SJCRH30 (cell line): ENCODE measurements at regions not wholly inside any gene's neighbourhood (a gene's known extent, or its start where the extent isn't known, plus 50 kb on each side); places are given as distances from the start of the nearest gene placed in this dataset.

Experiments used
- DNase-seq, 2 experiments: peaks; one replicate each; pipeline ENCODE4 v3.0.0-alpha.2; 2015 to 2020
- H3K27ac ChIP-seq: fragments of 250-450 bp; sonication (Bioruptor Pico); 2 replicates; pipeline ENCODE4 v1.5.1; 2020; ENCODE audit warnings: mild to moderate bottlenecking, moderate library complexity
- H3K27me3 ChIP-seq: fragments of 250-450 bp; sonication (Bioruptor Pico); 2 replicates; pipeline ENCODE4 v1.5.1; 2020; ENCODE audit warnings: mild to moderate bottlenecking, moderate library complexity
- H3K36me3 ChIP-seq: fragments of 250-450 bp; sonication (Bioruptor Pico); 2 replicates; pipeline ENCODE4 v1.5.1; 2020; ENCODE audit warnings: mild to moderate bottlenecking, moderate library complexity
- H3K4me1 ChIP-seq: fragments of 250-450 bp; sonication (Bioruptor Pico); 2 replicates; pipeline ENCODE4 v1.5.1; 2020; ENCODE audit warnings: mild to moderate bottlenecking, moderate library complexity
- H3K4me3 ChIP-seq: fragments of 250-450 bp; sonication (Bioruptor Pico); 2 replicates; pipeline ENCODE4 v1.5.1; 2020; ENCODE audit warnings: mild to moderate bottlenecking, moderate library complexity
- H3K9me3 ChIP-seq: fragments of 250-450 bp; sonication (Bioruptor Pico); replicated peaks from 2 replicates; pipeline ENCODE4 v1.5.1; 2020; ENCODE audit warnings: mild to moderate bottlenecking, moderate library complexity

GRCh38 chr3:197376020-197376419 lies 77.6 kb upstream of the DLG1 start:
- H3K9me3 ChIP-seq: no peaks in the 10 kb centered on the region
- no peak overlapping the region for H3K4me3 ChIP-seq
- no peak for DNase-seq
- peaks cover 18% of the 10 kb centered on the region for H3K4me1 ChIP-seq
- H3K27me3 ChIP-seq: no peaks in the 10 kb centered on the region
- H3K36me3 ChIP-seq: no peaks in the 10 kb centered on the region
- no peak overlapping the region for H3K27ac ChIP-seq

GRCh38 chr3:197375001-197375441 lies 76.6 kb upstream of the DLG1 start:
- DNase-seq: no peak
- no peak overlapping the region for H3K4me3 ChIP-seq
- no peaks in the 10 kb centered on the region for H3K27me3 ChIP-seq
- peaks cover 28% of the 10 kb centered on the region for H3K4me1 ChIP-seq
- no peak overlapping the region for H3K27ac ChIP-seq
- no peaks in the 10 kb centered on the region for H3K36me3 ChIP-seq
- H3K9me3 ChIP-seq: no peaks in the 10 kb centered on the region

GRCh38 chr3:197373096-197373495 lies 74.7 kb upstream of the DLG1 start:
- H3K4me1 ChIP-seq: peaks cover 42% of the 10 kb centered on the region
- H3K36me3 ChIP-seq: no peaks in the 10 kb centered on the region
- no peaks in the 10 kb centered on the region for H3K27me3 ChIP-seq
- H3K27ac ChIP-seq: no peak overlapping the region
- H3K9me3 ChIP-seq: no peaks in the 10 kb centered on the region
- H3K4me3 ChIP-seq: no peak overlapping the region
- no peak for DNase-seq

DNA sequence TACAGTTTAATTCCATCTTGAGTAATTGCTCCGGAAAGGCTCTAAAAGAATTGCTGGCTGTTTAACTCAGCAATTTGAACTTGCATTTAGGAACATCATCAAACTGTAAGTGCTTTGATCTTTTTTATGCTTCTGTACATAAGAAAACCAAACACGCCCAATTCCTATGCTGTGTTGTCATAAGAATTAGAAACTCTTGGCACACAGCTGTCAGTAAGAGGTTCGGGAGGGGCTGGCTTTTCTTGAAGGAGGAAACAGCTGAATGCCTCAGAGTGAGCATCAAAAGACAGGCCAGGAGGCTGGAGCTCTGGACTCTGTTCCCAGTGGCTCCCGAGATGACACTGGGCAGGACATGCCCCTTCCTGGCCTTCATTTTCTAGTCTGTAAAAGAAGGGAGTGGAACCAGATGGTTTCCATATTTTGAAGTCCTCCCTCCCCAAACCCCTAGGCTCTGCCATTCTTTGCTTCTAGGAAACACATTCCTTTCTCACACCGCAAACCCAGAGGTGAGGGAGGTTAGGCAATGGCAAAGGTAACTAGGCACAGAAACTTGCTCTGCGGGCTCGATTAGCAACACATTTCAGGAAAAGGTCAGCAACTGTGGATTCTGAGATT lies 73.7 kb upstream of the DLG1 start:
- DNase-seq: peak; percentile 67 to 73
- peaks cover 48% of the 10 kb centered on the region for H3K4me1 ChIP-seq
- H3K27me3 ChIP-seq: no peaks in the 10 kb centered on the region
- no peaks in the 10 kb centered on the region for H3K9me3 ChIP-seq
- H3K27ac ChIP-seq: peak overlapping the region; percentile 15; the same call in 1 of the 2 replicates
- H3K36me3 ChIP-seq: no peaks in the 10 kb centered on the region
- no peak overlapping the region for H3K4me3 ChIP-seq

DNA sequence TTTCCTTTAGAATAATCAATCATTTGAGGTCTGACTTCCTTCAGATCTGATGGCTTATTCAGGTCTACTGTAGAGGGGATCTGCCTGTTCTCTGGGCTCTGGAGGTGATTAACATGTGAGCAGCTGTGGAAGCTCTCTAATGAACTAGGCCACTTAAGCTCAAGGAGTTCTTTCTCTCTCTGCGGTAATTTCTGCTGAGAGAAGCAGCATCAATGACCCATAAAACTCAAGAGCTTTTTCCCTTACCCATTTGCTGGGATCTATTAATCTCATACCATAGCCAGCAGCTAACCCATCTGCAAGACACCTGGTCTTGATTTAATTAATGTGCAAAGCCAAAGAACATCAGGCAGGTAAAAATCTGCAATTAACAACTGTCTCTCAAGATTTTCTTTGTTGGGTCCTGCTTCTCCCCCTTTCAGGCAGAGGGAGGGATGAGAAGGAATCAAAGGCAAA lies 73.2 kb upstream of the DLG1 start:
- peak overlapping the region; percentile 15; the same call in 1 of the 2 replicates for H3K27ac ChIP-seq
- DNase-seq: peak; percentile 39 to 74
- peaks cover 53% of the 10 kb centered on the region for H3K4me1 ChIP-seq
- H3K27me3 ChIP-seq: no peaks in the 10 kb centered on the region
- H3K4me3 ChIP-seq: no peak overlapping the region
- no peaks in the 10 kb centered on the region for H3K9me3 ChIP-seq
- H3K36me3 ChIP-seq: no peaks in the 10 kb centered on the region

GRCh38 chr3:197369545-197369944 lies 71.1 kb upstream of the DLG1 start:
- Histone ChIP-seq H3K4me1 (peaks cover 59% of the 10 kb centered on the region), H3K27ac (no peak overlapping the region), H3K4me3 (no peak overlapping the region), H3K9me3 (no peaks in the 10 kb centered on the region), H3K36me3 (no peaks in the 10 kb centered on the region), H3K27me3 (no peaks in the 10 kb centered on the region)
- DNase-seq: no peak

DNA sequence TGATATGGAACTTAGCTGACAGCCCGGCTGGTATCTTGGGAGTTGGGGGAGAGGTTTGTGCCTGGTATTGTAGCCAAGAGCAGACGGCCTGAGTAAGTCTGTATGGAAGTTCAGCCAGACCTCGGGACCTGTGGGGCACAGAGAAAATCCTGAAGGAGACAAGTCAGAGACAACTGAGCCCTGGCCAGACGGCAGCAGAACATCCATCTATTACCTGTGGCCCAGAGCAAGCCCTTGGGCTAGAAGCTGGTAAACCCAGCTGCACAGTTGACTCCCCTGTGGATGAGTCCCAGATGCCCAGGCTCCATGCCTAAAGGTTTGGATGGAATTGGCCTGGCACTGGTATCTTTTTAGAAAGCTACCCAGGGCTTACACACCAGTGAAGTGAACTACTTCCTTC lies 70.4 kb upstream of the DLG1 start:
- no peak overlapping the region for H3K27ac ChIP-seq
- H3K27me3 ChIP-seq: no peaks in the 10 kb centered on the region
- peaks cover 59% of the 10 kb centered on the region for H3K4me1 ChIP-seq
- H3K9me3 ChIP-seq: no peaks in the 10 kb centered on the region
- H3K36me3 ChIP-seq: no peaks in the 10 kb centered on the region
- no peak for DNase-seq
- no peak overlapping the region for H3K4me3 ChIP-seq

DNA sequence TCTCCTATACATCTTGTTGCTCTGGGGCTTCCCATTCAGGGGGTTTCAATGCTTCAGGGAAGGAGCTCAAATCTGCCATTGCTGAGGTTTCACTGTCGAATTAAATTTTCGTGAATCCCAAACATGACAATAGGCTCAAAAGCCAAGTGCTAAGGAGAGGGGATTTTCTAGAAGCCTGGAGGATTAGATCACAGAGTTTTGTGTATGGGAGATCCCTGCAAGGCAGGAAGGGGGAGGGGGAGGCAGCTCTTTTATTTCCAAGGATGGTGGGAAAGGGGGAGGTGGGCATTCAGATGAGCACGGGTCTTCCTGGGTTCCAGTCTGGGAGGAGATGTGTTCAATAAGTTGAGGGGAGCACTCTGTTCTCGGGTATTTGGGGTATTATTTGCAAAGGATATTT lies 69.9 kb upstream of the DLG1 start:
- peaks cover 59% of the 10 kb centered on the region for H3K4me1 ChIP-seq

DNA sequence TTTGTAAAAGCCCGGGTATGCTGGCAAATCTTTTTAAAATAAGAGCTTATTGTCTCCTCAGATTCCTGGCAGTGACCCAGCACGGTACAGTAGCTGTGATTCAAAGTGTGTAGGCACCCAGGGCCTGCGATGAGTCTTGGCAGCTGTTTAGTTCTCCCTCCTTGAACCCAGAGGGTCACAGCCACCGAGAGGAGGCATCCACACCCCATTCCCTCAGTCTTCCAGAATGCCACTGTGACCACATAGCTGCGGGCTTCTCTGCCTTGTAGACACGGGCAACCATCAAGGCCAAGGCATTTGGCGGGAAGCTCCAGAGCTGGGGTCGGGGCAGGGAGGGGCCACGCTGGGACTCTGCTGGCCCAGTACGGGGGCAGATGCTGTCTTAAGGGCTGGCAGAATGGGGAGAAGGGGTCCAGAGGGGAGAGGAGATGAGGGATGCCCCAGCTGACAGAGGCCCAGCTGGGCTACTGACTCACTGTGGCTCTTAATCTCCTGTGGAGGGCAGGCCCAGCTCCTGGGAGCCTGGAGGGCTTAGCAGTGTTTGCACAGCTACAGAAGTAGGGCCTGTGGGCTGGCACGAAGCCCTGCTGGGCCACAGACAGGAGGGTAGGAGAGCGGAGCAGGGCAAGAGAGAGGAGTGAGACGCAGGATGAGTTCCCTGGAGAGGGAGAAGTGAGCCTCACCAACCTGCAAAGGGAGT lies 68.8 kb upstream of the DLG1 start:
- peaks cover 56% of the 10 kb centered on the region for H3K4me1 ChIP-seq
- H3K9me3 ChIP-seq: no peaks in the 10 kb centered on the region
- H3K27me3 ChIP-seq: no peaks in the 10 kb centered on the region
- no peaks in the 10 kb centered on the region for H3K36me3 ChIP-seq
- DNase-seq: peak; percentile 97 to 98
- no peak overlapping the region for H3K4me3 ChIP-seq
- peak overlapping the region; percentile 61 for H3K27ac ChIP-seq

More for the DNA sequence above, 69.9 kb upstream of the DLG1 start:
- Histone ChIP-seq H3K27ac (no peak overlapping the region), H3K27me3 (no peaks in the 10 kb centered on the region), H3K9me3 (no peaks in the 10 kb centered on the region), H3K36me3 (no peaks in the 10 kb centered on the region), H3K4me3 (no peak overlapping the region)
- no peak for DNase-seq

DNA sequence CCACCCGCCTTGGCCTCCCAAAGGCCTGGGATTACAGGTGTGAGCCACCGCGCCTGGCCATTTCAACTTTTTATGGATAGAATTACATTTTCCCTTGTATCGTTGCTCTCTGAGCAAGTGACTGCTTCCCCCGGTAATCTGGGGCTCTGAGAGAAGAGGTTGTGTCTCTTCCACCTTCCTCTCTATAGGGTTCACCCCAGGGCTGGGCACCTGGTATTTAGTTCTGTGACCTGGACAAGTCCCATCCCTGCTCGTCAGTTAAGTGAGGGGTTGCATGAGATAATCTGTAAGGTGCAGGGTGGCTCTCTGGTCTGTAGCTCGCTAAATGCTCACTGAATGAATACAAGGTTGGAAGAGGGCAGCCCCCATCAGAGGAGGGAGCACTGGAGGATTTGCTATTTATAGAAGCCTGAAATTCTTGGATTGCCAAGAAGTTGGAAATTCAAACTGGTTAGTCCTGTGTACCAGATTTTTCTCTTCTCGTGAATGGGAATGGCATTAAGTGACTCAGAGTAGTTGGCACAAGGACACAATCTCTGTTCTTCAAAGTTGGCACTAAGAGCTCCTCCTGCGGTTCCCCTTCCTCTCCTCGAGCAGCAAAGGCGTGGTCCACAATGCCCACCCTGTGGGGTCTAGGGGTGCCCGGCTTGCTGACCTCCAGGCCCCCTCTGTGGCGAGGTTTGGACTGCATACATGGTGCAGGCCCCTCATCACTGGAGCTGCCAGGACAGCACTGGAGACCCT lies 68.1 kb upstream of the DLG1 start:
- Histone ChIP-seq H3K27ac (peak overlapping the region; percentile 61), H3K4me1 (peaks cover 53% of the 10 kb centered on the region), H3K9me3 (no peaks in the 10 kb centered on the region), H3K36me3 (no peaks in the 10 kb centered on the region), H3K27me3 (no peaks in the 10 kb centered on the region), H3K4me3 (no peak overlapping the region)
- DNase-seq: no peak

DNA sequence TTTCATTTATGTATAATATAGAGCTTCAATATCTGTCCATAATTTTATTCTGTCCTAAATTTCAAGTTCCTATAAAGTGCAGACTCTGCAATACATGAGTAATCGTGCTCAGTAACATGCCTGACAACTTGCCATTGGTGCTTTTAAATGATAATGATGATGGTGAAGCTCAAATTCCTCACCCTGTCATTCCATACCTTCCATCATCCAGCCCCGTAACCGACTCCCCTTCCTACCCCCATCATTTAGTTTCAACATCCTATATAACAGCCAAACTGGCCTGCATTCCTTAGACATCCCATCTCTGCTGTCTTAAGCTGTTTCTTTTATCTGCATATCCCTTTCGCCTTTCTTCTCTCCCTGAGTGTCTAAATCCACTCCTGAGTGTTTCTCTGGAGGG lies 67.2 kb upstream of the DLG1 start:
- no peak for DNase-seq
- Histone ChIP-seq H3K27ac (no peak overlapping the region), H3K9me3 (peaks cover 3% of the 10 kb centered on the region)

DNA sequence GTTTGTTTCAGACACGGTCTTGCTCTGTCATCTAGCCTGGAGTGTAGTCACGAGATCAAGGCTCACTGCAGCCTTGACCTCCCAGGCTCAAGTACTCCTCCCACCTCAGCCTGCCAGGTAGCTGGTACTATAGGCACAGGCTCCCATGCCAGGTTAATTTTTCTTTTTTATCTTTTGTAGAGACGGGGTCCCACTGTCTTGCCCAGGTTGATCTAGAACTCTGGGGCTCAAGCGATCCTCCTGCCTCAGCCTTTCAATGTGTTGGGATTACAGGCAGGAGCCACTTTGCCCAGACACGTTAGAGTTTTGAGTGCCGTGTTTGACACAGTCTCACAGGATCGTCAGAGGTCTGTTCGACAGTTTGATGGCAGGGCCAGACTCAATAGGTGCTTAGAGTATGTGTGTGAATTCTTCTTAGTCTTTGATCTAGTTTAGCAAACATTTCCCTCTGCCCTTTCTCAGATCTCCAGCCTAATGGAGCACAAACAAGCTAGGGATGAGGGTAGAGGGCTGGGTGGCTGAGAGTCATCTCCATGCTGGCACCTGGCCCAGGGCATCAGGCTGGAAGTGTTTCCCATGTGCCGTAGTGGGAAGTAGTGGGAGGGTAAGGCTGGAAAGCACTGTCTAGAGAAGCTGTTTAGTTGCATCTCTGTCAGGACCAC lies 66.1 kb upstream of the DLG1 start:
- peaks cover 35% of the 10 kb centered on the region for H3K4me1 ChIP-seq
- H3K4me3 ChIP-seq: no peak overlapping the region
- DNase-seq: no peak
- H3K27ac ChIP-seq: no peak overlapping the region
- peaks cover 5% of the 10 kb centered on the region for H3K9me3 ChIP-seq
- H3K36me3 ChIP-seq: no peaks in the 10 kb centered on the region
- H3K27me3 ChIP-seq: no peaks in the 10 kb centered on the region

More for the DNA sequence above, 67.2 kb upstream of the DLG1 start:
- Histone ChIP-seq H3K4me1 (peaks cover 44% of the 10 kb centered on the region), H3K4me3 (no peak overlapping the region), H3K36me3 (no peaks in the 10 kb centered on the region), H3K27me3 (no peaks in the 10 kb centered on the region)

DNA sequence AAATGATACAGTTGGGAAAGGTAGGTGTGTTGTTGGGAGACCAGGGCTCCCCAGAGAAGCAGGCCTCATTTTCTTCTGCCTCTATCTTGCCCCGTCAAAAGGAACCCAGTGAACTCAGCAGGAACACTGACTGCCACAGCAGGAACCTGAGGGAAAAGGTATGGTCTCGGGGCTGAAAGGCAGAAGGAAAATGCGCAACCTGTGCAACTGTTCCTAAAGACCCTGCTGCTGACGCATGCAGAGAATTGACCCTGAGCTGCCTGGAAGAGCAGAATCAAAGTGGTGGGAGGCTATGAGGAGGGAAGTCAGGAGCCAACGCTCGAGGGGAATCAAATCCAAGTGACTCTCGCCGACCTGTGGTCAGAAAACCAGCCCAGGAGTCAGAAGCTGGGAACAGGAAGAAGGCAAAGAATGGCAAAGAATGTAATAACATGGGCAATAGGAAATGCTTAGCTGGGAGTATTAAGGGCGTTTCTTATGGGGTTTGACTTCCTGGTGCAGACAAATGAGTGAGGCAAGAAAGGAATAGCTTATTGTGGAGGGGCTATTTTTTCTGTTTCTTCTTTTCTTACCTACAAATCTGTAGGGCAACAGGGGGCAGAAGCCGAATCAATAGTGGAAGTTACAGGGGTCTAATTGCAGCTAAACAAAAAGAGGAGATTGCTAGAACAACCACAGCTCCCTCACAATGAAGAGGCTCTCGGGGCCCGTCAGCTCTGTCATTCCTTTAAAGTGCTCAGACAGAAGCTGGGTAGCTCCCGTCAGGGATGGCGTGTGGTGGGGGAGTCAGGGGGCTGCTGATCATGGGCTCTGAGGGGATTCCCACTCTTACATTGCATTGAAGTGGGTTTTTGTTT lies 65.4 kb upstream of the DLG1 start:
- Histone ChIP-seq H3K9me3 (peaks cover 5% of the 10 kb centered on the region), H3K27me3 (no peaks in the 10 kb centered on the region)
- DNase-seq: no peak

DNA sequence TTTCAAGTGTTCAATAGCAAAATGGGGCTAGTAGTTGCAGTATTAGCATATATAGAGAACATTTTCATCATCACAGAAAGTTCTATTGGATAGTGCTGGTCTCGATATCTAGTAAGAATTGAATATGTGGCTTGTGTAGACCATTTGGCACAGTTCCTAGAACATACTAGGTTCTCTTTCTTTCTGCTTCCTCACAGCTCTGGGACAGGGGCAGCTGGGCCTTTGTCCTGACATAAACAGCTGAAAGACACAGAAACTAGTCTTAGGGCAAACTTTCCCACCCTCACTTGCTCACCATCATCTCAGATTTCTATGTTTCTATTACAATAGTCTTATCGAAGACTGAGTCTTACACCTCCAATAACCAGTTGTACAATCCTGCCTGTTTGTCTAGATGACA lies 63.7 kb upstream of the DLG1 start:
- no peak overlapping the region for H3K27ac ChIP-seq
- peak; percentile 51 to 82 for DNase-seq

More for the DNA sequence above, 65.4 kb upstream of the DLG1 start:
- Histone ChIP-seq H3K4me3 (no peak overlapping the region), H3K4me1 (peaks cover 31% of the 10 kb centered on the region), H3K27ac (no peak overlapping the region), H3K36me3 (no peaks in the 10 kb centered on the region)

More for the DNA sequence above, 63.7 kb upstream of the DLG1 start:
- Histone ChIP-seq H3K4me1 (peaks cover 18% of the 10 kb centered on the region), H3K9me3 (peaks cover 5% of the 10 kb centered on the region), H3K36me3 (no peaks in the 10 kb centered on the region), H3K4me3 (no peak overlapping the region), H3K27me3 (no peaks in the 10 kb centered on the region)
